GM23338 (cell line): ENCODE measurements at regions not wholly inside any gene's neighbourhood (a gene's known extent, or its start where the extent isn't known, plus 50 kb on each side); places are given as distances from the start of the nearest gene placed in this dataset.
A peak's percentile ranks its signal among the peaks of the same experiment; 100 is the strongest.

Source experiments
- ATAC-seq: fragments of 200-7000 bp; cut with Tn5 transposase; 3 replicates; pipeline ENCODE4 v1.9.1; 2020
- DNase-seq: peaks from one replicate; pipeline ENCODE4 v3.0.0-alpha.2; 2015; ENCODE audit warnings: low spot score
- H2AFZ ChIP-seq: fragments of 200-600 bp; sonication (generic); 2 replicates; pipeline ENCODE4 v1.8.0; 2016; ENCODE audit warnings: antibody characterized with exemption, mild to moderate bottlenecking, moderate library complexity
- H3F3A ChIP-seq: fragments of 200-600 bp; sonication (generic); replicated peaks from 2 replicates; pipeline ENCODE4 v1.8.0; 2017; ENCODE audit warnings: antibody characterized with exemption, mixed run types, low read depth
- H3K27ac ChIP-seq: fragments of 200-600 bp; sonication (generic); 2 replicates; pipeline ENCODE4 v1.6.1; 2016; ENCODE audit warnings: low read depth
- H3K27me3 ChIP-seq: fragments of 200-600 bp; sonication (generic); 2 replicates; pipeline ENCODE4 v1.8.0; 2016; ENCODE audit warnings: mild to moderate bottlenecking, mixed run types, moderate library complexity; ENCODE audit not compliant: insufficient read depth
- H3K36me3 ChIP-seq: fragments of 200-600 bp; sonication (generic); 2 replicates; pipeline ENCODE4 v1.8.0; 2016; ENCODE audit warnings: mild to moderate bottlenecking; ENCODE audit not compliant: insufficient read depth
- H3K4me1 ChIP-seq: fragments of 200-600 bp; sonication (generic); 2 replicates; pipeline ENCODE4 v1.8.0; 2016; ENCODE audit warnings: mild to moderate bottlenecking, moderate library complexity; ENCODE audit not compliant: insufficient read depth
- H3K4me2 ChIP-seq: fragments of 200-600 bp; sonication (generic); 2 replicates; pipeline ENCODE4 v1.7.1; 2017; ENCODE audit warnings: mixed run types
- H3K4me3 ChIP-seq: fragments of 200-600 bp; sonication (generic); 2 replicates; pipeline ENCODE4 v1.6.1; 2016; ENCODE audit warnings: mixed run types
- H3K79me2 ChIP-seq: fragments of 200-600 bp; sonication (generic); replicated peaks from 2 replicates; pipeline ENCODE4 v1.8.0; 2017; ENCODE audit warnings: mild to moderate bottlenecking; ENCODE audit not compliant: insufficient read depth
- H3K9me2 ChIP-seq: fragments of 200-600 bp; sonication (generic); 2 replicates; pipeline ENCODE4 v1.8.0; 2017; ENCODE audit not compliant: insufficient read depth
- H4K20me1 ChIP-seq: fragments of 200-600 bp; sonication (generic); replicated peaks from 2 replicates; pipeline ENCODE4 v1.8.0; 2017; ENCODE audit warnings: mild to moderate bottlenecking; ENCODE audit not compliant: insufficient read depth
- H3K27ac Mint-ChIP-seq: 2 replicates; pipeline ENCODE4 v1.8.0; 2020; ENCODE audit warnings: inconsistent platforms, mild to moderate bottlenecking, moderate library complexity, mixed read lengths
- H3K27me3 Mint-ChIP-seq: 3 replicates; pipeline ENCODE4 v1.8.0; 2022; ENCODE audit warnings: low read depth, mild to moderate bottlenecking, moderate library complexity, mixed read lengths, inconsistent platforms; ENCODE audit not compliant: insufficient read depth, poor library complexity
- H3K36me3 Mint-ChIP-seq: 3 replicates; pipeline ENCODE4 v1.8.0; 2021; ENCODE audit warnings: low read depth, mild to moderate bottlenecking, inconsistent platforms, moderate library complexity, mixed read lengths
- H3K4me1 Mint-ChIP-seq: 3 replicates; pipeline ENCODE4 v1.8.0; 2020; ENCODE audit warnings: mild to moderate bottlenecking, inconsistent platforms, mixed read lengths
- H3K4me3 Mint-ChIP-seq: 3 replicates; pipeline ENCODE4 v1.8.0; 2021; ENCODE audit warnings: moderate library complexity, mild to moderate bottlenecking, inconsistent platforms, mixed read lengths
- H3K9me3 Mint-ChIP-seq: 3 replicates; pipeline ENCODE4 v1.8.0; 2020; ENCODE audit warnings: moderate library complexity, mild to moderate bottlenecking, inconsistent platforms, mixed read lengths
- CREB1 ChIP-seq: fragments of 250-450 bp; sonication (Bioruptor Pico); IDR thresholded peaks from 2 replicates; pipeline ENCODE4 v1.5.0; 2020; ENCODE audit warnings: low read depth, mild to moderate bottlenecking, moderate library complexity
- CTCF ChIP-seq, 2 experiments: fragments of 200-600 bp in 1 of 2; sonication (generic) in 1 of 2; conservative IDR thresholded peaks; 2 replicates each; pipeline versions ENCODE4 v1.5.1 to v1.6.1; 2016 to 2017; ENCODE audit warnings: antibody characterized with exemption in 2 of 2, low read depth in 2 of 2, mild to moderate bottlenecking in 2 of 2, moderate library complexity in 1 of 2
- ETS1 ChIP-seq: IDR thresholded peaks from 2 replicates; pipeline ENCODE4 v1.6.1; 2016; ENCODE audit warnings: antibody characterized with exemption
- EZH2 ChIP-seq: fragments of 200-600 bp; sonication (generic); IDR thresholded peaks from one replicate; pipeline ENCODE4 v1.8.0; 2017; ENCODE audit warnings: antibody characterized with exemption, mild to moderate bottlenecking, low read depth; ENCODE audit not compliant: unreplicated experiment
- JUNB ChIP-seq: IDR thresholded peaks from one replicate; pipeline ENCODE4 v1.6.1; 2016; ENCODE audit warnings: antibody characterized with exemption; ENCODE audit not compliant: unreplicated experiment
- NANOG ChIP-seq: IDR thresholded peaks from 2 replicates; pipeline ENCODE4 v1.6.1; 2016; ENCODE audit warnings: antibody characterized with exemption, borderline replicate concordance
- POLR2AphosphoS5 ChIP-seq: IDR thresholded peaks from 2 replicates; pipeline ENCODE4 v1.6.1; 2016; ENCODE audit warnings: antibody characterized with exemption, low read depth
- STAT1 ChIP-seq: IDR thresholded peaks from one replicate; pipeline ENCODE4 v1.6.1; 2016; ENCODE audit warnings: antibody characterized with exemption; ENCODE audit not compliant: unreplicated experiment
- ZNF462 ChIP-seq: fragments of 250-450 bp; sonication (Bioruptor Pico); IDR thresholded peaks from 2 replicates; pipeline ENCODE4 v1.5.0; 2020; ENCODE audit warnings: mild to moderate bottlenecking, moderate library complexity

- no peak for TF ChIP-seq ZNF462
Measured at GRCh38 chr6:165052561-165053480, 256.6 kb downstream of the C6orf118 start (continued).

- peaks cover 48% of the 10 kb centered on the region for H3K9me3 Mint-ChIP-seq
- no peak overlapping the region for H3K4me2 ChIP-seq
- no peaks in the 10 kb centered on the region for H4K20me1 ChIP-seq
- no peak overlapping the region for H3K27ac ChIP-seq
- H3K4me1 ChIP-seq = no peaks in the 10 kb centered on the region
- TF ChIP-seq CREB1 (CRISPR knock-in tag) (no peak), JUNB (no peak), NANOG (no peak), EZH2 (no peak), CTCF (conservative IDR thresholded peaks at IDR 0.05; ENCODE audit: low read depth in 2 of 2) (peak; percentile 85 to 97), STAT1 (no peak), POLR2AphosphoS5 (no peak), ETS1 (no peak)
- H3K27ac Mint-ChIP-seq = no peak overlapping the region
- no peaks in the 10 kb centered on the region for H3K9me2 ChIP-seq
- H3K36me3 Mint-ChIP-seq = peaks cover 32% of the 10 kb centered on the region
- no peak overlapping the region for H2AFZ ChIP-seq
- H3K4me1 Mint-ChIP-seq = no peaks in the 10 kb centered on the region
- H3K36me3 ChIP-seq = no peaks in the 10 kb centered on the region
- no peaks in the 10 kb centered on the region for H3K79me2 ChIP-seq
- H3K27me3 Mint-ChIP-seq = peaks cover 8% of the 10 kb centered on the region
- peaks cover 9% of the 10 kb centered on the region; the same call in 1 of the 2 replicates for H3K27me3 ChIP-seq
- H3K4me3 ChIP-seq = no peak overlapping the region
- H3K4me3 Mint-ChIP-seq = no peak overlapping the region
- ATAC-seq (peak; percentile 91), DNase-seq (peak; percentile 89)
- no peaks in the 10 kb centered on the region for H3F3A ChIP-seq
Measured at GRCh38 chr6:165049362-165049761, 260.0 kb downstream of the C6orf118 start.
